ENCODE measurements at regions not wholly inside any gene's neighbourhood (a gene's known extent, or its start where the extent isn't known, plus 50 kb on each side); places are given as distances from the start of the nearest gene placed in this dataset.
A peak's percentile ranks its signal among the peaks of the same experiment; 100 is the strongest.

- no peak overlapping the region for H3K4me2 ChIP-seq (ENCODE audit: low read length)
- H2AFZ ChIP-seq (ENCODE audit: low read depth, low read length, poor library complexity, severe bottlenecking), result peak overlapping the region; percentile 55
- no TSS peak for BruUV-seq (replicated peaks)
- H3K9ac ChIP-seq (ENCODE audit: low read length), result no peak overlapping the region
- no peaks in the 10 kb centered on the region for H3K79me2 ChIP-seq (ENCODE audit: insufficient read depth, low read length)
- no peaks in the 10 kb centered on the region for H3K27me3 ChIP-seq (ENCODE audit: insufficient read depth, low read length)
- TF ChIP-seq MAX (IDR thresholded peaks at IDR 0.05), result no peak
- no peak for TF ChIP-seq POLR2AphosphoS5 (IDR thresholded peaks at IDR 0.05; ENCODE audit: low read depth, low read length)
- no peak for TF ChIP-seq SRF (IDR thresholded peaks at IDR 0.05; ENCODE audit: low read depth)
- TF ChIP-seq JUND (IDR thresholded peaks at IDR 0.05), result no peak
- TF ChIP-seq FOSL1 (IDR thresholded peaks at IDR 0.05; ENCODE audit: low read depth), result no peak
- TF ChIP-seq ELF1 (IDR thresholded peaks at IDR 0.05; ENCODE audit: borderline replicate concordance, low read depth), result no peak
- no peak for TF ChIP-seq CEBPB (IDR thresholded peaks at IDR 0.05; ENCODE audit: low read depth)
- no peak for TF ChIP-seq SP1 (IDR thresholded peaks at IDR 0.05; ENCODE audit: low read depth)
- TF ChIP-seq EZH2phosphoT487 (IDR thresholded peaks at IDR 0.05; ENCODE audit: borderline replicate concordance), result no peak
- ChIA-PET POLR2A (no interaction called here), CTCF (no interaction called here), RAD21 (ENCODE audit: low non-redundant PET in 1 of 2, low total read pairs in 2 of 2, uncharacterized antibody in 2 of 2, unreplicated experiment in 2 of 2) (no interaction called here)
- no peaks in the 10 kb centered on the region for H3K9me3 ChIP-seq (ENCODE audit: control insufficient read depth in 1 of 2, insufficient read depth in 1 of 2, low read depth in 1 of 2, low read length in 2 of 2)
- peaks cover 3% of the 10 kb centered on the region; the same call in 1 of the 2 replicates for H3K9me2 ChIP-seq (ENCODE audit: insufficient read depth)
- intact Hi-C loops (cut with micrococcal nuclease), result loop anchor here (5.0 kb wide), 1 partner anchor 105 kb away; the partner anchor contains the start of gene CNKSR3
- peaks cover 5 to 21% of the 10 kb centered on the region in 2 experiments; a peak in 3 of 4 replicates for H3K4me1 ChIP-seq (ENCODE audit: control insufficient read depth in 1 of 2, insufficient read depth in 2 of 2, low read length in 2 of 2)
- DNase-seq (ENCODE audit: low read depth, low spot score), result no peak
- H3K4me3 ChIP-seq (replicated peaks in 1 of 2; ENCODE audit: low read depth in 1 of 2, low read length in 2 of 2), result no peak overlapping the region
- no peaks in the 10 kb centered on the region for H3K36me3 ChIP-seq (ENCODE audit: control insufficient read depth in 1 of 2, insufficient read depth in 2 of 2, low read length in 2 of 2)
- H4K20me1 ChIP-seq (ENCODE audit: insufficient read depth), result no peaks in the 10 kb centered on the region
- ATAC-seq, result no peak
- no peak overlapping the region for H3K27ac ChIP-seq (ENCODE audit: low read depth, low read length)
Measured at GRCh38 chr6:154617175-154617574, 106.7 kb upstream of the CNKSR3 start.

- H3K9me3 ChIP-seq (ENCODE audit: control insufficient read depth in 1 of 2, insufficient read depth in 1 of 2, low read depth in 1 of 2, low read length in 2 of 2), result no peaks in the 10 kb centered on the region
- ChIA-PET POLR2A (interaction anchor here (0.6 kb wide), 1 partner anchor 101 kb away, joined by 3 read pairs; no protein-coding TSS in a partner anchor), CTCF (no interaction called here), RAD21 (ENCODE audit: low non-redundant PET in 1 of 2, low total read pairs in 2 of 2, uncharacterized antibody in 2 of 2, unreplicated experiment in 2 of 2) (no interaction called here)
- no peak for DNase-seq (ENCODE audit: low read depth, low spot score)
- ATAC-seq, result no peak
- BruUV-seq (replicated peaks), result no TSS peak
- intact Hi-C loops (cut with micrococcal nuclease), result loop anchor here (5.0 kb wide), 1 partner anchor 107 kb away; the partner anchor contains the start of gene CNKSR3
- H2AFZ ChIP-seq (ENCODE audit: low read depth, low read length, poor library complexity, severe bottlenecking), result no peak overlapping the region
- H3K36me3 ChIP-seq (ENCODE audit: control insufficient read depth in 1 of 2, insufficient read depth in 2 of 2, low read length in 2 of 2), result no peaks in the 10 kb centered on the region
- H3K4me3 ChIP-seq (replicated peaks in 1 of 2; ENCODE audit: low read depth in 1 of 2, low read length in 2 of 2), result no peak overlapping the region
- no peaks in the 10 kb centered on the region for H3K79me2 ChIP-seq (ENCODE audit: insufficient read depth, low read length)
- H4K20me1 ChIP-seq (ENCODE audit: insufficient read depth), result no peaks in the 10 kb centered on the region
- peaks cover 3% of the 10 kb centered on the region; the same call in 1 of the 2 replicates for H3K9me2 ChIP-seq (ENCODE audit: insufficient read depth)
- no peaks in the 10 kb centered on the region for H3K27me3 ChIP-seq (ENCODE audit: insufficient read depth, low read length)
- peaks cover 5 to 12% of the 10 kb centered on the region in 2 experiments; a peak in 3 of 4 replicates for H3K4me1 ChIP-seq (ENCODE audit: control insufficient read depth in 1 of 2, insufficient read depth in 2 of 2, low read length in 2 of 2)
- no peak overlapping the region for H3K9ac ChIP-seq (ENCODE audit: low read length)
- H3K4me2 ChIP-seq (ENCODE audit: low read length), result no peak overlapping the region
- no peak overlapping the region for H3K27ac ChIP-seq (ENCODE audit: low read depth, low read length)
- TF ChIP-seq JUND (IDR thresholded peaks at IDR 0.05) (no peak), REST (IDR thresholded peaks at IDR 0.05; ENCODE audit: low read depth) (no peak), ZBTB33 (IDR thresholded peaks at IDR 0.05; ENCODE audit: extremely low read depth, insufficient replicate concordance, low read length) (no peak), ZFX (IDR thresholded peaks at IDR 0.05) (no peak), ZNF274 (IDR thresholded peaks at IDR 0.05; ENCODE audit: low read depth, low read length) (no peak), SP1 (IDR thresholded peaks at IDR 0.05; ENCODE audit: low read depth) (no peak), MAX (IDR thresholded peaks at IDR 0.05) (no peak), ELF1 (IDR thresholded peaks at IDR 0.05; ENCODE audit: borderline replicate concordance, low read depth) (no peak), FOSL1 (IDR thresholded peaks at IDR 0.05; ENCODE audit: low read depth) (no peak), EGR1 (IDR thresholded peaks at IDR 0.05; ENCODE audit: low read depth) (no peak), SIN3A (IDR thresholded peaks at IDR 0.05; ENCODE audit: low read depth) (no peak), EZH2 (IDR thresholded peaks at IDR 0.05) (no peak)
Measured at GRCh38 chr6:154619146-154619545, 108.7 kb upstream of the CNKSR3 start.
